ENCODE measurements at regions not wholly inside any gene's neighbourhood (a gene's known extent, or its start where the extent isn't known, plus 50 kb on each side); places are given as distances from the start of the nearest gene placed in this dataset.

GRCh38 chr15:47405365-47406162, 311.7 kb upstream of the SEMA6D start:
- intact Hi-C loops (cut with micrococcal nuclease; ENCODE audit: unreplicated experiment) (no loop called here), in situ Hi-C loops (cut with MboI) (no loop called here)
- FAIRE-seq (no peak), ATAC-seq (no peak), DNase-seq (ENCODE audit: low read depth, low spot score) (no peak)
- ChIA-PET RAD21 (ENCODE audit: unreplicated experiment) (no interaction called here), CTCF (no interaction called here), POLR2A (no interaction called here), SMC1A (ENCODE audit: uncharacterized antibody, unreplicated experiment) (no interaction called here)
- Histone ChIP-seq H3K4me1 (ENCODE audit: control insufficient read depth, insufficient read depth, low read length) (no peaks in the 10 kb centered on the region), H3K4me2 (ENCODE audit: control insufficient read depth, insufficient read depth) (no peak overlapping the region), H3K9ac (ENCODE audit: control insufficient read depth, insufficient read depth, low read length) (no peak overlapping the region), H4K20me1 (ENCODE audit: control insufficient read depth, insufficient read depth) (no peaks in the 10 kb centered on the region), H3K4me3 (no peak overlapping the region), H2AFZ (ENCODE audit: control insufficient read depth, low read depth, low read length) (no peak overlapping the region), H3K27me3 (replicated peaks in 1 of 2; ENCODE audit: control insufficient read depth in 2 of 2, insufficient read depth in 2 of 2, low read length in 1 of 2) (no peaks in the 10 kb centered on the region), H3K9me3 (replicated peaks; ENCODE audit: control insufficient read depth, insufficient read depth, low read length) (no peaks in the 10 kb centered on the region), H3K36me3 (ENCODE audit: control insufficient read depth in 2 of 2, insufficient read depth in 2 of 2, low read length in 1 of 2) (no peaks in the 10 kb centered on the region), H3K27ac (ENCODE audit: control insufficient read depth, insufficient read depth) (no peak overlapping the region), H3K79me2 (ENCODE audit: control insufficient read depth, insufficient read depth, low read length) (no peaks in the 10 kb centered on the region)
- no TSS peak for BruUV-seq (replicated peaks)
- WGBS (ENCODE audit: insufficient coverage, insufficient replicate concordance, low lambda C conversion rate, missing lambda C conversion rate), result 11% methylated on average over 5 of the region's 5 CpGs
- TF ChIP-seq RBBP5 (conservative IDR thresholded peaks at IDR 0.05), result no peak
- TF ChIP-seq USF1 (IDR thresholded peaks at IDR 0.05; ENCODE audit: borderline replicate concordance, extremely low read length, insufficient read depth, low read depth, low read length), result no peak
- TF ChIP-seq SUPT20H (IDR thresholded peaks at IDR 0.05; ENCODE audit: borderline replicate concordance, control insufficient read depth, low read depth, low read length), result no peak
- TF ChIP-seq ESRRA (IDR thresholded peaks at IDR 0.05; ENCODE audit: low read length), result no peak
- no peak for TF ChIP-seq NR2C2 (IDR thresholded peaks at IDR 0.05; ENCODE audit: borderline replicate concordance, control insufficient read depth, insufficient read length, low read depth)
- TF ChIP-seq ZNF622 (IDR thresholded peaks at IDR 0.05), result no peak
- no peak for TF ChIP-seq CEBPZ (IDR thresholded peaks at IDR 0.05; ENCODE audit: low read depth, low read length)
- TF ChIP-seq SRF (IDR thresholded peaks at IDR 0.05; ENCODE audit: low read depth in 2 of 2, low read length in 2 of 2), result no peak
- no peak for TF ChIP-seq E4F1 (IDR thresholded peaks at IDR 0.05; ENCODE audit: borderline replicate concordance, partially characterized antibody)
- no peak for TF ChIP-seq PKNOX1 (IDR thresholded peaks at IDR 0.05)
- no peak for TF ChIP-seq RFX5 (IDR thresholded peaks at IDR 0.05; ENCODE audit: low read depth, low read length)
- TF ChIP-seq PAX8 (IDR thresholded peaks at IDR 0.05), result no peak
- TF ChIP-seq CHD2 (IDR thresholded peaks at IDR 0.05; ENCODE audit: borderline replicate concordance, low read depth, low read length), result no peak
- TF ChIP-seq CREM (IDR thresholded peaks at IDR 0.05; ENCODE audit: low read depth), result no peak

Measured in GM12878 (cell line).